Mammary epithelial cell (primary cell): ENCODE measurements at regions not wholly inside any gene's neighbourhood (a gene's known extent, or its start where the extent isn't known, plus 50 kb on each side); places are given as distances from the start of the nearest gene placed in this dataset.

Experiments used
- EZH2 ChIP-seq: IDR thresholded peaks from 2 replicates; pipeline ENCODE4 v1.6.1; 2012; ENCODE audit warnings: low read length, inconsistent platforms, borderline replicate concordance
- TF ChIP-seq, protein P1 (sequence below), 2 donors: IDR thresholded peaks in 1 of 2; conservative IDR thresholded peaks in 1 of 2; 2 replicates each; pipeline ENCODE4 v1.5.1; 2011 to 2012; ENCODE audit warnings: inconsistent platforms in 2 of 2, low read length in 2 of 2, mild to moderate bottlenecking in 2 of 2, control low read depth in 1 of 2, low read depth in 1 of 2; ENCODE audit not compliant: insufficient read depth in 1 of 2; ENCODE audit errors: extremely low read depth in 1 of 2

DNA sequence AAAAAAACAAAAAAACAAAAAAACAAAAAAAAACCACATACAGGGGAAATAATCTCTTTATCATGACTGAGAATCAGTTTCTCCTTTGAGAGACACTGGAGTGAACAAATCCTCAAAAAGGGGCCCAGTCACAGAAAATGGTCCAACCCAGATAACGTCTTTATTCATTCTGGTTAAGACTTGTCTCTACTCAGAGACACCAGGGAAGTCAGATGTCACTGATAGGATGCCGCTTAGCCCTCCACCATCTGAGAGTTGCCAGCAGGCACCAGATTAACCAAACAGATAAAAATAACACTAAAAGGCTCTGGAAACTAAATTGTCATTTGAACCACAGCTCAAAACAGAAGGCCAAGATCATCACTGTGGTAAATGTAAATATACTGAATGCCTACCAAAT, 1163.4 kb upstream of the ATXN8OS start:
- TF ChIP-seq, protein P1, sequence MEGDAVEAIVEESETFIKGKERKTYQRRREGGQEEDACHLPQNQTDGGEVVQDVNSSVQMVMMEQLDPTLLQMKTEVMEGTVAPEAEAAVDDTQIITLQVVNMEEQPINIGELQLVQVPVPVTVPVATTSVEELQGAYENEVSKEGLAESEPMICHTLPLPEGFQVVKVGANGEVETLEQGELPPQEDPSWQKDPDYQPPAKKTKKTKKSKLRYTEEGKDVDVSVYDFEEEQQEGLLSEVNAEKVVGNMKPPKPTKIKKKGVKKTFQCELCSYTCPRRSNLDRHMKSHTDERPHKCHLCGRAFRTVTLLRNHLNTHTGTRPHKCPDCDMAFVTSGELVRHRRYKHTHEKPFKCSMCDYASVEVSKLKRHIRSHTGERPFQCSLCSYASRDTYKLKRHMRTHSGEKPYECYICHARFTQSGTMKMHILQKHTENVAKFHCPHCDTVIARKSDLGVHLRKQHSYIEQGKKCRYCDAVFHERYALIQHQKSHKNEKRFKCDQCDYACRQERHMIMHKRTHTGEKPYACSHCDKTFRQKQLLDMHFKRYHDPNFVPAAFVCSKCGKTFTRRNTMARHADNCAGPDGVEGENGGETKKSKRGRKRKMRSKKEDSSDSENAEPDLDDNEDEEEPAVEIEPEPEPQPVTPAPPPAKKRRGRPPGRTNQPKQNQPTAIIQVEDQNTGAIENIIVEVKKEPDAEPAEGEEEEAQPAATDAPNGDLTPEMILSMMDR (conservative IDR thresholded peaks at IDR 0.05 in 1 of 2, IDR thresholded peaks at IDR 0.05 in 1 of 2; ENCODE audit: extremely low read depth in 1 of 2, insufficient read depth in 1 of 2, low read depth in 1 of 2, low read length in 2 of 2), result no peak
- no peak for TF ChIP-seq EZH2
